Panc1 (cell line): ENCODE measurements at regions not wholly inside any gene's neighbourhood (a gene's known extent, or its start where the extent isn't known, plus 50 kb on each side); places are given as distances from the start of the nearest gene placed in this dataset.

Source experiments
- ATAC-seq: fragments of 200-7000 bp; cut with Tn5 transposase; 2 replicates; pipeline ENCODE4 v1.9.1; 2020; ENCODE audit warnings: mild to moderate bottlenecking, moderate library complexity
- BruUV-seq: library from RNA; stranded (reverse); fragments of 400-500 nt; replicated peaks from 2 replicates; lab custom pipeline; 2021; lab: Mats Ljungman, UMichigan
- CTCF ChIA-PET: fragments of 300-600 bp; sonication (Branson Sonifier 250); formaldehyde crosslinking; loops from one replicate; lab custom pipeline; 2022; ENCODE audit warnings: antibody characterized with exemption; lab: Charles Lee
- POLR2A ChIA-PET: fragments of 300-600 bp; sonication (Branson Sonifier 250); formaldehyde crosslinking; loops from one replicate; lab custom pipeline; 2022; ENCODE audit warnings: antibody characterized with exemption; lab: Charles Lee
- DNase-seq: peaks from one replicate; pipeline ENCODE4 v3.0.0-alpha.2; 2010; ENCODE audit warnings: low read depth, low spot score
- H3K27ac ChIP-seq: 2 replicates; pipeline ENCODE4 v1.5.1; 2011; ENCODE audit warnings: mild to moderate bottlenecking, low read length, inconsistent platforms
- H3K27me3 ChIP-seq: fragments of 200-500 bp; sonication (Bioruptor generic); 2 replicates; pipeline ENCODE4 v1.6.0; 2014; ENCODE audit warnings: low read length, inconsistent platforms; ENCODE audit not compliant: control insufficient read depth, insufficient read depth
- H3K36me3 ChIP-seq: fragments of 200-500 bp; sonication (Bioruptor generic); 2 replicates; pipeline ENCODE4 v1.5.1; 2014; ENCODE audit warnings: inconsistent platforms, mild to moderate bottlenecking, low read length, moderate library complexity; ENCODE audit not compliant: control insufficient read depth, insufficient read depth
- H3K4me1 ChIP-seq: 2 replicates; pipeline ENCODE4 v1.5.1; 2011; ENCODE audit warnings: inconsistent platforms, mild to moderate bottlenecking, low read length, moderate library complexity; ENCODE audit not compliant: control insufficient read depth, insufficient read depth
- H3K4me3 ChIP-seq, 2 experiments: 2 replicates each; pipeline ENCODE4 v1.5.1; 2011 to 2012; ENCODE audit warnings: low read depth in 2 of 2, low read length in 2 of 2, mild to moderate bottlenecking in 2 of 2, inconsistent platforms in 1 of 2, moderate library complexity in 1 of 2
- H3K9me3 ChIP-seq: fragments of 200-500 bp; sonication (Bioruptor generic); 2 replicates; pipeline ENCODE4 v1.5.1; 2014; ENCODE audit warnings: low read depth, mild to moderate bottlenecking, inconsistent platforms, low read length, moderate library complexity; ENCODE audit not compliant: control insufficient read depth, insufficient read depth
- CTCF ChIP-seq: fragments of 450-650 bp; IDR thresholded peaks from 2 replicates; pipeline ENCODE4 v1.5.1; 2017; ENCODE audit warnings: mild to moderate bottlenecking
- POLR2AphosphoS5 ChIP-seq: IDR thresholded peaks from 2 replicates; pipeline ENCODE4 v1.6.1; 2012; ENCODE audit warnings: mild to moderate bottlenecking, low read depth, low read length, moderate library complexity
- SIN3A ChIP-seq: IDR thresholded peaks from 2 replicates; pipeline ENCODE4 v1.6.1; 2012; ENCODE audit warnings: low read depth, mild to moderate bottlenecking, low read length, moderate library complexity, borderline replicate concordance; ENCODE audit not compliant: insufficient read depth
- TCF7L2 ChIP-seq: IDR thresholded peaks from 2 replicates; pipeline ENCODE4 v1.6.1; 2011; ENCODE audit warnings: mild to moderate bottlenecking, low read depth, low read length, inconsistent platforms
- in situ Hi-C: cut with HindIII; loops from 2 replicates; pipeline ENCODE4 v1.10.0; 2016; ENCODE audit warnings: low sequenced_read_pairs, low pct_unique_long_range_greater_than_20kb
- intact Hi-C: fragments of 100-400 bp; cut with micrococcal nuclease; formaldehyde crosslinking; loops from one replicate; pipeline ENCODE4 v1.10.0; 2022; ENCODE audit not compliant: unreplicated experiment
- TF ChIP-seq, protein P1 (sequence below), 2 experiments: IDR thresholded peaks; 2 replicates each; pipeline ENCODE4 v1.6.1; 2011 to 2012; ENCODE audit warnings: low read depth in 2 of 2, control low read depth in 1 of 2, low read length in 1 of 2, mild to moderate bottlenecking in 1 of 2, moderate library complexity in 1 of 2; ENCODE audit not compliant: insufficient read depth in 1 of 2

- BruUV-seq: no TSS peak
- ATAC-seq (no peak), DNase-seq (no peak)
- H3K27ac ChIP-seq: no peak overlapping the region
- no peaks in the 10 kb centered on the region for H3K36me3 ChIP-seq
- intact Hi-C loops: no loop called here
- ChIA-PET CTCF (no interaction called here), POLR2A (no interaction called here)
- TF ChIP-seq, protein P1, sequence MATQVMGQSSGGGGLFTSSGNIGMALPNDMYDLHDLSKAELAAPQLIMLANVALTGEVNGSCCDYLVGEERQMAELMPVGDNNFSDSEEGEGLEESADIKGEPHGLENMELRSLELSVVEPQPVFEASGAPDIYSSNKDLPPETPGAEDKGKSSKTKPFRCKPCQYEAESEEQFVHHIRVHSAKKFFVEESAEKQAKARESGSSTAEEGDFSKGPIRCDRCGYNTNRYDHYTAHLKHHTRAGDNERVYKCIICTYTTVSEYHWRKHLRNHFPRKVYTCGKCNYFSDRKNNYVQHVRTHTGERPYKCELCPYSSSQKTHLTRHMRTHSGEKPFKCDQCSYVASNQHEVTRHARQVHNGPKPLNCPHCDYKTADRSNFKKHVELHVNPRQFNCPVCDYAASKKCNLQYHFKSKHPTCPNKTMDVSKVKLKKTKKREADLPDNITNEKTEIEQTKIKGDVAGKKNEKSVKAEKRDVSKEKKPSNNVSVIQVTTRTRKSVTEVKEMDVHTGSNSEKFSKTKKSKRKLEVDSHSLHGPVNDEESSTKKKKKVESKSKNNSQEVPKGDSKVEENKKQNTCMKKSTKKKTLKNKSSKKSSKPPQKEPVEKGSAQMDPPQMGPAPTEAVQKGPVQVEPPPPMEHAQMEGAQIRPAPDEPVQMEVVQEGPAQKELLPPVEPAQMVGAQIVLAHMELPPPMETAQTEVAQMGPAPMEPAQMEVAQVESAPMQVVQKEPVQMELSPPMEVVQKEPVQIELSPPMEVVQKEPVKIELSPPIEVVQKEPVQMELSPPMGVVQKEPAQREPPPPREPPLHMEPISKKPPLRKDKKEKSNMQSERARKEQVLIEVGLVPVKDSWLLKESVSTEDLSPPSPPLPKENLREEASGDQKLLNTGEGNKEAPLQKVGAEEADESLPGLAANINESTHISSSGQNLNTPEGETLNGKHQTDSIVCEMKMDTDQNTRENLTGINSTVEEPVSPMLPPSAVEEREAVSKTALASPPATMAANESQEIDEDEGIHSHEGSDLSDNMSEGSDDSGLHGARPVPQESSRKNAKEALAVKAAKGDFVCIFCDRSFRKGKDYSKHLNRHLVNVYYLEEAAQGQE (IDR thresholded peaks at IDR 0.05; ENCODE audit: insufficient read depth in 1 of 2, low read depth in 2 of 2, low read length in 1 of 2): no peak
- no peak for TF ChIP-seq TCF7L2
- no peak for TF ChIP-seq POLR2AphosphoS5
- TF ChIP-seq CTCF: no peak
- no peak for TF ChIP-seq SIN3A
- H3K9me3 ChIP-seq: no peaks in the 10 kb centered on the region
- no peaks in the 10 kb centered on the region for H3K4me1 ChIP-seq
- in situ Hi-C loops: no loop called here
- no peak overlapping the region for H3K4me3 ChIP-seq
- H3K27me3 ChIP-seq: no peaks in the 10 kb centered on the region
Observed at GRCh38 chr3:116647996-116648395, 61.6 kb upstream of the TUSC7 start.
